Endothelial cell of umbilical vein (primary cell): ENCODE measurements at regions not wholly inside any gene's neighbourhood (a gene's known extent, or its start where the extent isn't known, plus 50 kb on each side); places are given as distances from the start of the nearest gene placed in this dataset.

Experiments used
- BruUV-seq: library from RNA; stranded (reverse); fragments of 400-500 nt; replicated peaks from 2 replicates; lab custom pipeline; 2021; lab: Mats Ljungman, UMichigan
- CTCF ChIA-PET: fragments of 300-600, 350-600 bp; sonication (Branson Sonifier 250); formaldehyde crosslinking; loops from one replicate; lab custom pipeline; 2021; ENCODE audit warnings: antibody characterized with exemption, inconsistent platforms; lab: Charles Lee
- POLR2A ChIA-PET: fragments of 300-600, 350-600 bp; sonication (Branson Sonifier 250); formaldehyde crosslinking; loops from one replicate; lab custom pipeline; 2021; ENCODE audit warnings: antibody characterized with exemption, inconsistent platforms; lab: Charles Lee
- DNase-seq: peaks from one replicate; pipeline ENCODE4 v3.0.0-alpha.2; 2011; ENCODE audit warnings: low read depth, low spot score
- FAIRE-seq: peaks from 2 replicates; lab custom pipeline; 2011; peaks lifted over from hg19 to GRCh38; lab: Jason Lieb, UNC
- H2AFZ ChIP-seq: 2 replicates; pipeline ENCODE4 v1.6.0; 2012; ENCODE audit warnings: low read depth, low read length, control low read depth, inconsistent platforms
- H3K27ac ChIP-seq: 2 replicates; pipeline ENCODE4 v1.5.1; 2011; ENCODE audit warnings: low read depth, mild to moderate bottlenecking, control low read depth, low read length, moderate library complexity; ENCODE audit not compliant: insufficient read depth
- H3K27me3 ChIP-seq, 2 experiments: 2 replicates each; pipeline versions ENCODE4 v1.6.0 to v1.6.1; 2011; ENCODE audit warnings: low read length in 2 of 2, mixed read lengths in 1 of 2; ENCODE audit not compliant: control insufficient read depth in 2 of 2, insufficient read depth in 2 of 2
- H3K36me3 ChIP-seq, 2 experiments: 2 replicates in 1 of 2; 3 replicates in 1 of 2; pipeline ENCODE4 v1.5.1; 2011; ENCODE audit warnings: low read length in 2 of 2, mild to moderate bottlenecking in 1 of 2, moderate library complexity in 1 of 2; ENCODE audit not compliant: control insufficient read depth in 2 of 2, insufficient read depth in 2 of 2; ENCODE audit errors: extremely low read depth in 1 of 2
- H3K4me1 ChIP-seq: 3 replicates; pipeline ENCODE4 v1.5.1; 2011; ENCODE audit warnings: mild to moderate bottlenecking, low read length; ENCODE audit not compliant: control insufficient read depth, insufficient read depth; ENCODE audit errors: extremely low read depth
- H3K4me2 ChIP-seq: 2 replicates; pipeline ENCODE4 v1.6.1; 2011; ENCODE audit warnings: low read length, control low read depth, mixed read lengths; ENCODE audit not compliant: insufficient read depth
- H3K4me3 ChIP-seq, 3 experiments: fragments of 200-600 bp in 1 of 3; sonication (generic), shearing (Covaris generic) in 1 of 3; replicated peaks in 1 of 3; 2 replicates each; pipeline ENCODE4 v1.5.1; 2011 to 2016; ENCODE audit warnings: control low read depth in 3 of 3, low read length in 3 of 3, mild to moderate bottlenecking in 2 of 3, inconsistent platforms in 1 of 3, low read depth in 1 of 3, moderate library complexity in 1 of 3; ENCODE audit not compliant: insufficient read depth in 1 of 3
- H3K79me2 ChIP-seq: 2 replicates; pipeline ENCODE4 v1.6.0; 2012; ENCODE audit warnings: low read length, inconsistent platforms; ENCODE audit not compliant: control insufficient read depth, insufficient read depth
- H3K9ac ChIP-seq: replicated peaks from 2 replicates; pipeline ENCODE3; 2011; ENCODE audit warnings: low read length, control low read depth; ENCODE audit not compliant: insufficient read depth; ENCODE audit errors: extremely low read depth
- H3K9me1 ChIP-seq: replicated peaks from 3 replicates; pipeline ENCODE4 v1.6.0; 2011; ENCODE audit warnings: mild to moderate bottlenecking, low read length; ENCODE audit not compliant: control insufficient read depth, insufficient read depth; ENCODE audit errors: extremely low read depth
- H3K9me3 ChIP-seq: replicated peaks from 2 replicates; pipeline ENCODE4 v1.5.1; 2012; ENCODE audit warnings: low read length, inconsistent platforms; ENCODE audit not compliant: control insufficient read depth, insufficient read depth
- H4K20me1 ChIP-seq: replicated peaks from 2 replicates; pipeline ENCODE3; 2011; ENCODE audit warnings: mild to moderate bottlenecking, low read length; ENCODE audit not compliant: control insufficient read depth, insufficient read depth; ENCODE audit errors: extremely low read depth
- FOS ChIP-seq: IDR thresholded peaks from 2 replicates; pipeline ENCODE4 v1.6.1; 2011; ENCODE audit warnings: mild to moderate bottlenecking, low read length, moderate library complexity, borderline replicate concordance; ENCODE audit not compliant: insufficient read depth
- JUN ChIP-seq: IDR thresholded peaks from 2 replicates; pipeline ENCODE4 v1.6.1; 2011; ENCODE audit warnings: borderline replicate concordance, low read depth; ENCODE audit not compliant: insufficient read length, insufficient read depth
- MAX ChIP-seq: IDR thresholded peaks from 2 replicates; pipeline ENCODE4 v1.6.1; 2011; ENCODE audit not compliant: insufficient read depth, insufficient read length
- MYC ChIP-seq: IDR thresholded peaks from one replicate; pipeline ENCODE4 v1.6.1; 2011; ENCODE audit warnings: mild to moderate bottlenecking, low read depth, low read length
- POLR2A ChIP-seq: IDR thresholded peaks from 2 replicates; pipeline ENCODE4 v1.6.1; 2012; ENCODE audit warnings: low read depth, mild to moderate bottlenecking, control low read depth, low read length
- POLR2AphosphoS5 ChIP-seq: IDR thresholded peaks from 2 replicates; pipeline ENCODE4 v1.6.1; 2012; ENCODE audit warnings: low read depth, mild to moderate bottlenecking, control low read depth, low read length, moderate library complexity; ENCODE audit not compliant: insufficient read depth
- dilution Hi-C: fragments of 300-500 bp; cut with MboI; formaldehyde crosslinking; loops from one replicate; pipeline ENCODE4 v1.15.0; 2019; ENCODE audit warnings: low sequenced_read_pairs; ENCODE audit not compliant: extremely low pct_ligation_motif_present
- intact Hi-C: fragments of 100-400 bp; cut with micrococcal nuclease; formaldehyde crosslinking; loops from one replicate; pipeline ENCODE4 v1.10.0; 2022
- TF ChIP-seq, protein P1 (sequence below), 2 donors: IDR thresholded peaks; 1 replicate in 1 of 2; 2 replicates in 1 of 2; pipeline ENCODE4 v1.5.1; 2011; ENCODE audit warnings: low read length in 2 of 2, mild to moderate bottlenecking in 2 of 2, moderate library complexity in 2 of 2, control low read depth in 1 of 2, inconsistent platforms in 1 of 2, low read depth in 1 of 2; ENCODE audit not compliant: insufficient read depth in 1 of 2; ENCODE audit errors: extremely low read depth in 1 of 2

DNA sequence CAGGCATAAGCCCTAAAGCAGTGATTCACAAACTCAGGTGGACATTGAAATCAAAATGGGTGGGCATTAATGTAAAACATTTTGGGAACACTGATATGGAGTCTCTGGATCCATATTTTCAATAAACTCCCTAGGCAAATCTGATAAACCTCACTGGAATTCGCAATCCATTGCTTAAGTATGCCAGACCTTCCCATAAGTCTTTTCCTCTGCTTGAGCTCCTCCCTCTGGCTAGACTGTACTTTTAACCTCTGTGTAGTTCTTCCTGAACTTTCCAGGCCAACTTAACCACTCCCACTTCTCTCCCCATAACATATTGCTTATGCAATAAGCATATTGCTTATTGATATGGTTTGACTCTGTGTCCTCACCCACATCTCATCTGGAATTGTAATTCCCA is 629.7 kb upstream of the IMPG1 start:
- no peaks in the 10 kb centered on the region for H3K79me2 ChIP-seq
- peaks cover 9% of the 10 kb centered on the region for H3K4me1 ChIP-seq
- DNase-seq (no peak), FAIRE-seq (no peak)
- intact Hi-C loops (no loop called here), dilution Hi-C loops (no loop called here)
- BruUV-seq = no TSS peak
- no peaks in the 10 kb centered on the region for H3K27me3 ChIP-seq
- H2AFZ ChIP-seq = no peak overlapping the region
- no peaks in the 10 kb centered on the region for H4K20me1 ChIP-seq
- no peaks in the 10 kb centered on the region for H3K9me1 ChIP-seq
- CTCF ChIA-PET = no interaction called here
- no peak for TF ChIP-seq FOS
- TF ChIP-seq MAX = no peak
- TF ChIP-seq, protein P1, sequence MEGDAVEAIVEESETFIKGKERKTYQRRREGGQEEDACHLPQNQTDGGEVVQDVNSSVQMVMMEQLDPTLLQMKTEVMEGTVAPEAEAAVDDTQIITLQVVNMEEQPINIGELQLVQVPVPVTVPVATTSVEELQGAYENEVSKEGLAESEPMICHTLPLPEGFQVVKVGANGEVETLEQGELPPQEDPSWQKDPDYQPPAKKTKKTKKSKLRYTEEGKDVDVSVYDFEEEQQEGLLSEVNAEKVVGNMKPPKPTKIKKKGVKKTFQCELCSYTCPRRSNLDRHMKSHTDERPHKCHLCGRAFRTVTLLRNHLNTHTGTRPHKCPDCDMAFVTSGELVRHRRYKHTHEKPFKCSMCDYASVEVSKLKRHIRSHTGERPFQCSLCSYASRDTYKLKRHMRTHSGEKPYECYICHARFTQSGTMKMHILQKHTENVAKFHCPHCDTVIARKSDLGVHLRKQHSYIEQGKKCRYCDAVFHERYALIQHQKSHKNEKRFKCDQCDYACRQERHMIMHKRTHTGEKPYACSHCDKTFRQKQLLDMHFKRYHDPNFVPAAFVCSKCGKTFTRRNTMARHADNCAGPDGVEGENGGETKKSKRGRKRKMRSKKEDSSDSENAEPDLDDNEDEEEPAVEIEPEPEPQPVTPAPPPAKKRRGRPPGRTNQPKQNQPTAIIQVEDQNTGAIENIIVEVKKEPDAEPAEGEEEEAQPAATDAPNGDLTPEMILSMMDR (IDR thresholded peaks at IDR 0.05; ENCODE audit: extremely low read depth in 1 of 2, insufficient read depth in 1 of 2, low read depth in 1 of 2, low read length in 2 of 2) = no peak
- TF ChIP-seq POLR2A = no peak
- no peak for TF ChIP-seq MYC
- TF ChIP-seq POLR2AphosphoS5 = no peak
- TF ChIP-seq JUN = no peak
- H3K36me3 ChIP-seq = no peaks in the 10 kb centered on the region
- H3K9ac ChIP-seq = no peak overlapping the region
- H3K4me2 ChIP-seq = no peak overlapping the region
- H3K27ac ChIP-seq = no peak overlapping the region
- no peak overlapping the region for H3K4me3 ChIP-seq
- H3K9me3 ChIP-seq = no peaks in the 10 kb centered on the region
- POLR2A ChIA-PET = no interaction called here

DNA sequence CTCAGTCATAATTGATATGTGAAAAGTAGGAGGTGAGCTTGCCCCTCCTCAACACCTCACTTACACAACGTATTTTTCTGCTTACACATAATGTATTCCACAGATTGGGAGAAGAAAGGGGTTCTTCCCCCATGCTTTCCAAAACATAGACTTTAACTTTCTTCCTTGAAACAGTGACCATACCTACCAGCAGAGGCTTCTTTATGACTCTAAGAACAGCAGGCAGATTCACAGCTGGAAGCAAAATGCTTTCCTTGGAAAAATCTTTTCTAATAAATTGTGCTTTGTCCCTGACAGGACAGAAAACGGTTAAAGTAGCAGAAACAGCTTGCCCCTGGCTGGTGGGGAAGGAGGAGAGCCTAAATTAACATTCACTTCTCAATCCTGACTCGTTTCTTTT is 629.1 kb upstream of the IMPG1 start:
- DNase-seq = peak; percentile 43
- no peaks in the 10 kb centered on the region for H3K9me1 ChIP-seq
- H3K9me3 ChIP-seq = no peaks in the 10 kb centered on the region
- ChIA-PET POLR2A (no interaction called here), CTCF (no interaction called here)
- no peak overlapping the region for H2AFZ ChIP-seq
- intact Hi-C loops (no loop called here), dilution Hi-C loops (no loop called here)
- peaks cover 9% of the 10 kb centered on the region for H3K4me1 ChIP-seq
- H3K36me3 ChIP-seq = no peaks in the 10 kb centered on the region
- no peaks in the 10 kb centered on the region for H3K27me3 ChIP-seq
- no peak overlapping the region for H3K4me3 ChIP-seq
- no peaks in the 10 kb centered on the region for H3K79me2 ChIP-seq
- H4K20me1 ChIP-seq = no peaks in the 10 kb centered on the region
- TF ChIP-seq MAX = no peak
- TF ChIP-seq, protein P1 (IDR thresholded peaks at IDR 0.05; ENCODE audit: extremely low read depth in 1 of 2, insufficient read depth in 1 of 2, low read depth in 1 of 2, low read length in 2 of 2) = peak in 1 of 2 donors; percentile 40
- BruUV-seq = no TSS peak
- H3K4me2 ChIP-seq = no peak overlapping the region
- H3K27ac ChIP-seq = no peak overlapping the region
- H3K9ac ChIP-seq = no peak overlapping the region
- no peak for FAIRE-seq
